H1 (cell line): ENCODE measurements at regions not wholly inside any gene's neighbourhood (a gene's known extent, or its start where the extent isn't known, plus 50 kb on each side); places are given as distances from the start of the nearest gene placed in this dataset.

ENCODE experiments used
- EGR1 ChIP-seq: IDR thresholded peaks from 2 replicates; pipeline ENCODE4 v1.6.1; 2011; ENCODE audit warnings: low read depth, low read length, borderline replicate concordance
- JUND ChIP-seq: IDR thresholded peaks from 2 replicates; pipeline ENCODE4 v1.6.1; 2011; ENCODE audit warnings: mild to moderate bottlenecking, improper control_type of control experiment, low read length
- SP1 ChIP-seq: IDR thresholded peaks from 2 replicates; pipeline ENCODE4 v1.6.1; 2011; ENCODE audit warnings: low read depth, low read length
- TF ChIP-seq, protein P1 (sequence below): fragments of 300-600 bp; sonication (generic); IDR thresholded peaks from 2 replicates; pipeline ENCODE4 v1.7.1; 2012; ENCODE audit warnings: low read length, moderate library complexity, mild to moderate bottlenecking, inconsistent platforms; ENCODE audit not compliant: insufficient replicate concordance
- TF ChIP-seq, protein P2 (sequence below), 3 experiments: IDR thresholded peaks; 1 replicate in 2 of 3; 2 replicates in 1 of 3; pipeline versions ENCODE4 v1.5.1 to v1.6.1; 2011; ENCODE audit warnings: low read length in 3 of 3, mild to moderate bottlenecking in 3 of 3, inconsistent platforms in 2 of 3, low read depth in 1 of 3, moderate library complexity in 1 of 3; ENCODE audit not compliant: insufficient read depth in 1 of 3; ENCODE audit errors: control extremely low read depth in 1 of 3

DNA sequence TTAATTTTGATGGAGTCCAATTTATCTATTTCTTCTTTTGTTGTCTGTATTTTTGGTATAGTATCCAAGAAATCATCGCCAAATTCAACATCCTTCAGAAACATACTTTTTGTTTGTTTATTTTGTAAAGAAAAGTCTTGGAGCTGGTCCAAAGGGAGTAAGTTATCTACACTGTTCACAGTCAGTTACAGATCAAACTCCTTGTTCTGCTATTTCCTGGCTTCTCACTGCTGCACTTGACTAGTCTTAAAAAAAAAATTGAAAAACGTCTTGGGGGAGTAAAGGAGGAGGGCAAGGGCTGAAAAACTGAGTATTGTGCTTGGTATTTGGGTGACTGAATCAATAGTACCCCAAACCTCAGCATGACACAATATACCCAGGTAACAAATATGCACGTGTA lies 105.6 kb downstream of the NFKBIZ start (continued):
- TF ChIP-seq, protein P1, sequence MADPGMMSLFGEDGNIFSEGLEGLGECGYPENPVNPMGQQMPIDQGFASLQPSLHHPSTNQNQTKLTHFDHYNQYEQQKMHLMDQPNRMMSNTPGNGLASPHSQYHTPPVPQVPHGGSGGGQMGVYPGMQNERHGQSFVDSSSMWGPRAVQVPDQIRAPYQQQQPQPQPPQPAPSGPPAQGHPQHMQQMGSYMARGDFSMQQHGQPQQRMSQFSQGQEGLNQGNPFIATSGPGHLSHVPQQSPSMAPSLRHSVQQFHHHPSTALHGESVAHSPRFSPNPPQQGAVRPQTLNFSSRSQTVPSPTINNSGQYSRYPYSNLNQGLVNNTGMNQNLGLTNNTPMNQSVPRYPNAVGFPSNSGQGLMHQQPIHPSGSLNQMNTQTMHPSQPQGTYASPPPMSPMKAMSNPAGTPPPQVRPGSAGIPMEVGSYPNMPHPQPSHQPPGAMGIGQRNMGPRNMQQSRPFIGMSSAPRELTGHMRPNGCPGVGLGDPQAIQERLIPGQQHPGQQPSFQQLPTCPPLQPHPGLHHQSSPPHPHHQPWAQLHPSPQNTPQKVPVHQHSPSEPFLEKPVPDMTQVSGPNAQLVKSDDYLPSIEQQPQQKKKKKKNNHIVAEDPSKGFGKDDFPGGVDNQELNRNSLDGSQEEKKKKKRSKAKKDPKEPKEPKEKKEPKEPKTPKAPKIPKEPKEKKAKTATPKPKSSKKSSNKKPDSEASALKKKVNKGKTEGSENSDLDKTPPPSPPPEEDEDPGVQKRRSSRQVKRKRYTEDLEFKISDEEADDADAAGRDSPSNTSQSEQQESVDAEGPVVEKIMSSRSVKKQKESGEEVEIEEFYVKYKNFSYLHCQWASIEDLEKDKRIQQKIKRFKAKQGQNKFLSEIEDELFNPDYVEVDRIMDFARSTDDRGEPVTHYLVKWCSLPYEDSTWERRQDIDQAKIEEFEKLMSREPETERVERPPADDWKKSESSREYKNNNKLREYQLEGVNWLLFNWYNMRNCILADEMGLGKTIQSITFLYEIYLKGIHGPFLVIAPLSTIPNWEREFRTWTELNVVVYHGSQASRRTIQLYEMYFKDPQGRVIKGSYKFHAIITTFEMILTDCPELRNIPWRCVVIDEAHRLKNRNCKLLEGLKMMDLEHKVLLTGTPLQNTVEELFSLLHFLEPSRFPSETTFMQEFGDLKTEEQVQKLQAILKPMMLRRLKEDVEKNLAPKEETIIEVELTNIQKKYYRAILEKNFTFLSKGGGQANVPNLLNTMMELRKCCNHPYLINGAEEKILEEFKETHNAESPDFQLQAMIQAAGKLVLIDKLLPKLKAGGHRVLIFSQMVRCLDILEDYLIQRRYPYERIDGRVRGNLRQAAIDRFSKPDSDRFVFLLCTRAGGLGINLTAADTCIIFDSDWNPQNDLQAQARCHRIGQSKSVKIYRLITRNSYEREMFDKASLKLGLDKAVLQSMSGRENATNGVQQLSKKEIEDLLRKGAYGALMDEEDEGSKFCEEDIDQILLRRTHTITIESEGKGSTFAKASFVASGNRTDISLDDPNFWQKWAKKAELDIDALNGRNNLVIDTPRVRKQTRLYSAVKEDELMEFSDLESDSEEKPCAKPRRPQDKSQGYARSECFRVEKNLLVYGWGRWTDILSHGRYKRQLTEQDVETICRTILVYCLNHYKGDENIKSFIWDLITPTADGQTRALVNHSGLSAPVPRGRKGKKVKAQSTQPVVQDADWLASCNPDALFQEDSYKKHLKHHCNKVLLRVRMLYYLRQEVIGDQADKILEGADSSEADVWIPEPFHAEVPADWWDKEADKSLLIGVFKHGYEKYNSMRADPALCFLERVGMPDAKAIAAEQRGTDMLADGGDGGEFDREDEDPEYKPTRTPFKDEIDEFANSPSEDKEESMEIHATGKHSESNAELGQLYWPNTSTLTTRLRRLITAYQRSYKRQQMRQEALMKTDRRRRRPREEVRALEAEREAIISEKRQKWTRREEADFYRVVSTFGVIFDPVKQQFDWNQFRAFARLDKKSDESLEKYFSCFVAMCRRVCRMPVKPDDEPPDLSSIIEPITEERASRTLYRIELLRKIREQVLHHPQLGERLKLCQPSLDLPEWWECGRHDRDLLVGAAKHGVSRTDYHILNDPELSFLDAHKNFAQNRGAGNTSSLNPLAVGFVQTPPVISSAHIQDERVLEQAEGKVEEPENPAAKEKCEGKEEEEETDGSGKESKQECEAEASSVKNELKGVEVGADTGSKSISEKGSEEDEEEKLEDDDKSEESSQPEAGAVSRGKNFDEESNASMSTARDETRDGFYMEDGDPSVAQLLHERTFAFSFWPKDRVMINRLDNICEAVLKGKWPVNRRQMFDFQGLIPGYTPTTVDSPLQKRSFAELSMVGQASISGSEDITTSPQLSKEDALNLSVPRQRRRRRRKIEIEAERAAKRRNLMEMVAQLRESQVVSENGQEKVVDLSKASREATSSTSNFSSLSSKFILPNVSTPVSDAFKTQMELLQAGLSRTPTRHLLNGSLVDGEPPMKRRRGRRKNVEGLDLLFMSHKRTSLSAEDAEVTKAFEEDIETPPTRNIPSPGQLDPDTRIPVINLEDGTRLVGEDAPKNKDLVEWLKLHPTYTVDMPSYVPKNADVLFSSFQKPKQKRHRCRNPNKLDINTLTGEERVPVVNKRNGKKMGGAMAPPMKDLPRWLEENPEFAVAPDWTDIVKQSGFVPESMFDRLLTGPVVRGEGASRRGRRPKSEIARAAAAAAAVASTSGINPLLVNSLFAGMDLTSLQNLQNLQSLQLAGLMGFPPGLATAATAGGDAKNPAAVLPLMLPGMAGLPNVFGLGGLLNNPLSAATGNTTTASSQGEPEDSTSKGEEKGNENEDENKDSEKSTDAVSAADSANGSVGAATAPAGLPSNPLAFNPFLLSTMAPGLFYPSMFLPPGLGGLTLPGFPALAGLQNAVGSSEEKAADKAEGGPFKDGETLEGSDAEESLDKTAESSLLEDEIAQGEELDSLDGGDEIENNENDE: no peak
- TF ChIP-seq JUND: no peak
- TF ChIP-seq EGR1: no peak
- no peak for TF ChIP-seq SP1
- TF ChIP-seq, protein P2, sequence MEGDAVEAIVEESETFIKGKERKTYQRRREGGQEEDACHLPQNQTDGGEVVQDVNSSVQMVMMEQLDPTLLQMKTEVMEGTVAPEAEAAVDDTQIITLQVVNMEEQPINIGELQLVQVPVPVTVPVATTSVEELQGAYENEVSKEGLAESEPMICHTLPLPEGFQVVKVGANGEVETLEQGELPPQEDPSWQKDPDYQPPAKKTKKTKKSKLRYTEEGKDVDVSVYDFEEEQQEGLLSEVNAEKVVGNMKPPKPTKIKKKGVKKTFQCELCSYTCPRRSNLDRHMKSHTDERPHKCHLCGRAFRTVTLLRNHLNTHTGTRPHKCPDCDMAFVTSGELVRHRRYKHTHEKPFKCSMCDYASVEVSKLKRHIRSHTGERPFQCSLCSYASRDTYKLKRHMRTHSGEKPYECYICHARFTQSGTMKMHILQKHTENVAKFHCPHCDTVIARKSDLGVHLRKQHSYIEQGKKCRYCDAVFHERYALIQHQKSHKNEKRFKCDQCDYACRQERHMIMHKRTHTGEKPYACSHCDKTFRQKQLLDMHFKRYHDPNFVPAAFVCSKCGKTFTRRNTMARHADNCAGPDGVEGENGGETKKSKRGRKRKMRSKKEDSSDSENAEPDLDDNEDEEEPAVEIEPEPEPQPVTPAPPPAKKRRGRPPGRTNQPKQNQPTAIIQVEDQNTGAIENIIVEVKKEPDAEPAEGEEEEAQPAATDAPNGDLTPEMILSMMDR (IDR thresholded peaks at IDR 0.05; ENCODE audit: control extremely low read depth in 1 of 3, insufficient read depth in 1 of 3, low read depth in 1 of 3, low read length in 3 of 3): no peak
